ENCODE measurements at regions not wholly inside any gene's neighbourhood (a gene's known extent, or its start where the extent isn't known, plus 50 kb on each side); places are given as distances from the start of the nearest gene placed in this dataset.

- no peak overlapping the region for H2AFZ ChIP-seq (ENCODE audit: low read length)
- no peaks in the 10 kb centered on the region for H3K9me3 ChIP-seq (ENCODE audit: low read length)
- no peaks in the 10 kb centered on the region for H3K36me3 ChIP-seq (ENCODE audit: insufficient read depth, low read length)
- no peak for TF ChIP-seq EZH2 (IDR thresholded peaks at IDR 0.05; ENCODE audit: borderline replicate concordance, low read length)
- no peak for TF ChIP-seq CTCF (IDR thresholded peaks at IDR 0.05; ENCODE audit: low read length)
- H4K20me1 ChIP-seq (ENCODE audit: insufficient read depth, low read length) = no peaks in the 10 kb centered on the region
- H3K4me3 ChIP-seq (ENCODE audit: low read depth, low read length, poor library complexity, severe bottlenecking) = no peak overlapping the region
- H3K9ac ChIP-seq (ENCODE audit: low read length) = no peak overlapping the region
- no peaks in the 10 kb centered on the region for H3K27me3 ChIP-seq (ENCODE audit: insufficient read depth, low read length)
- H3K27ac ChIP-seq (ENCODE audit: low read depth, low read length, poor library complexity, severe bottlenecking) = no peak overlapping the region
- no peaks in the 10 kb centered on the region for H3K9me2 ChIP-seq (ENCODE audit: low read depth, low read length)
- H3K4me2 ChIP-seq (ENCODE audit: low read length) = no peak overlapping the region
- H3K79me2 ChIP-seq (ENCODE audit: insufficient read depth, low read length) = no peaks in the 10 kb centered on the region
- no peaks in the 10 kb centered on the region for H3F3A ChIP-seq (ENCODE audit: insufficient read depth, low read length)
- H3K4me1 ChIP-seq (ENCODE audit: insufficient read depth, low read length, severe bottlenecking) = no peaks in the 10 kb centered on the region
Observed at GRCh38 chr15:47484059-47484458, 233.2 kb upstream of the SEMA6D start.

GRCh38 chr15:47484997-47485396, 232.3 kb upstream of the SEMA6D start:
- Histone ChIP-seq H3K9me2 (ENCODE audit: low read depth, low read length) (no peaks in the 10 kb centered on the region), H3K9me3 (ENCODE audit: low read length) (no peaks in the 10 kb centered on the region), H3K27me3 (ENCODE audit: insufficient read depth, low read length) (no peaks in the 10 kb centered on the region), H2AFZ (ENCODE audit: low read length) (no peak overlapping the region), H3F3A (ENCODE audit: insufficient read depth, low read length) (no peaks in the 10 kb centered on the region), H4K20me1 (ENCODE audit: insufficient read depth, low read length) (no peaks in the 10 kb centered on the region), H3K27ac (ENCODE audit: low read depth, low read length, poor library complexity, severe bottlenecking) (no peak overlapping the region), H3K9ac (ENCODE audit: low read length) (no peak overlapping the region), H3K79me2 (ENCODE audit: insufficient read depth, low read length) (no peaks in the 10 kb centered on the region), H3K4me2 (ENCODE audit: low read length) (no peak overlapping the region), H3K4me1 (ENCODE audit: insufficient read depth, low read length, severe bottlenecking) (no peaks in the 10 kb centered on the region), H3K36me3 (ENCODE audit: insufficient read depth, low read length) (no peaks in the 10 kb centered on the region), H3K4me3 (ENCODE audit: low read depth, low read length, poor library complexity, severe bottlenecking) (no peak overlapping the region)
- TF ChIP-seq EZH2 (IDR thresholded peaks at IDR 0.05; ENCODE audit: borderline replicate concordance, low read length) (no peak), CTCF (IDR thresholded peaks at IDR 0.05; ENCODE audit: low read length) (no peak)

DNA sequence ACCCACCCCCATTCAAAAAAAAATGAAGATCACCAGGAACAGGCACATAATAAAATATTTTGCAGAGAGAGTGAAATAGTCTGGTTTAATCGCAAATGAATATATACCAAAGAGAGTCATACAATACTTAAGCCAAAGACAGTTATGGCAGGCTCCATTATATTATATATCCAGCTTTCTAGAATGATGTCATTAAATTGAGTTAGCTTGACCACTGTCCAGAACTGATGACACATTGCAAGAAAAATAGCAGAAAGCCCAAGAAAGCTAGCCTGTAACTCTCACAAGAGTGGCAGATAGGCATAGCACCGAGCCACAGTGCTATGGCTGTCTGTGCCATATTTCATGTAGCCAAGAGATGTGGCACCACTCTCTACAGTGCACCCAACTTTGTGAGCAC, 231.9 kb upstream of the SEMA6D start:
- Histone ChIP-seq H3K4me1 (ENCODE audit: insufficient read depth, low read length, severe bottlenecking) (no peaks in the 10 kb centered on the region), H2AFZ (ENCODE audit: low read length) (no peak overlapping the region), H3K4me3 (ENCODE audit: low read depth, low read length, poor library complexity, severe bottlenecking) (no peak overlapping the region), H3K27ac (ENCODE audit: low read depth, low read length, poor library complexity, severe bottlenecking) (no peak overlapping the region), H4K20me1 (ENCODE audit: insufficient read depth, low read length) (no peaks in the 10 kb centered on the region), H3K79me2 (ENCODE audit: insufficient read depth, low read length) (no peaks in the 10 kb centered on the region), H3K9me2 (ENCODE audit: low read depth, low read length) (no peaks in the 10 kb centered on the region), H3K4me2 (ENCODE audit: low read length) (no peak overlapping the region), H3K27me3 (ENCODE audit: insufficient read depth, low read length) (no peaks in the 10 kb centered on the region), H3K9me3 (ENCODE audit: low read length) (no peaks in the 10 kb centered on the region), H3K36me3 (ENCODE audit: insufficient read depth, low read length) (no peaks in the 10 kb centered on the region), H3K9ac (ENCODE audit: low read length) (no peak overlapping the region), H3F3A (ENCODE audit: insufficient read depth, low read length) (no peaks in the 10 kb centered on the region)
- TF ChIP-seq CTCF (IDR thresholded peaks at IDR 0.05; ENCODE audit: low read length) (no peak), EZH2 (IDR thresholded peaks at IDR 0.05; ENCODE audit: borderline replicate concordance, low read length) (no peak)
